ENCODE measurements at regions not wholly inside any gene's neighbourhood (a gene's known extent, or its start where the extent isn't known, plus 50 kb on each side); places are given as distances from the start of the nearest gene placed in this dataset.

DNA sequence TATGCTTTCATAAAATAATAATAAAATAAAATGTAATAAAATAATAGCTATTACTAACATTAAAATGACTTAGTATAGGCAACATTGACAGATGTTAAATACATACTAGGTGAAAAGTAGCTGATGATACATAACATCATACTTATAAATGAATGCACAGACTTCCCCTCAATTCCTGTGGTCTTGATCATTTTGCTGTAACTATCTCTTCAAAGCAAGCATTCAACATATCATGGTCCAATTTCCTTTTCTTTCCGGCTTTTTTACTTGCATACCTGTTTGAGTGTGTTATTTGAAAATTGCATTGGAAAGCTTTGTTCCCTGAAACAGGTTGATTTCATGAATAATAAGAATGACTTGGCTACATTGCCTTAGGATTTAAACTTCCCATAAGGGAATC, 309.3 kb downstream of the HDGFL1 start:
- Histone ChIP-seq H3K9me1 (replicated peaks; ENCODE audit: control insufficient read depth, extremely low read depth, insufficient read depth, low read length) (no peaks in the 10 kb centered on the region), H3K4me2 (ENCODE audit: insufficient read depth, low read length) (no peak overlapping the region), H3K4me3 (replicated peaks in 1 of 3; ENCODE audit: insufficient read depth in 1 of 3, low read depth in 1 of 3, low read length in 3 of 3) (no peak overlapping the region), H3K79me2 (ENCODE audit: control insufficient read depth, insufficient read depth, low read length) (no peaks in the 10 kb centered on the region), H3K27ac (ENCODE audit: insufficient read depth, low read depth, low read length) (no peak overlapping the region), H3K9ac (replicated peaks; ENCODE audit: extremely low read depth, insufficient read depth, low read length) (no peak overlapping the region), H2AFZ (ENCODE audit: low read depth, low read length) (no peak overlapping the region), H3K4me1 (ENCODE audit: control insufficient read depth, extremely low read depth, insufficient read depth, low read length) (peaks cover 36% of the 10 kb centered on the region), H4K20me1 (replicated peaks; ENCODE audit: control insufficient read depth, extremely low read depth, insufficient read depth, low read length) (no peaks in the 10 kb centered on the region), H3K36me3 (ENCODE audit: control insufficient read depth in 2 of 2, extremely low read depth in 1 of 2, insufficient read depth in 2 of 2, low read length in 2 of 2) (no peaks in the 10 kb centered on the region), H3K27me3 (ENCODE audit: control insufficient read depth in 2 of 2, insufficient read depth in 2 of 2, low read length in 2 of 2) (no peaks in the 10 kb centered on the region), H3K9me3 (replicated peaks; ENCODE audit: control insufficient read depth, insufficient read depth, low read length) (no peaks in the 10 kb centered on the region)
- no TSS peak for BruUV-seq (replicated peaks)
- no peak for FAIRE-seq
- intact Hi-C loops (cut with micrococcal nuclease) (no loop called here), dilution Hi-C loops (cut with MboI; ENCODE audit: extremely low pct_ligation_motif_present, low sequenced_read_pairs) (no loop called here)
- TF ChIP-seq FOS (IDR thresholded peaks at IDR 0.05; ENCODE audit: borderline replicate concordance, insufficient read depth, low read length) = no peak
- TF ChIP-seq EZH2 (IDR thresholded peaks at IDR 0.05; ENCODE audit: borderline replicate concordance, low read depth, low read length, severe bottlenecking) = no peak
- TF ChIP-seq GATA2 (IDR thresholded peaks at IDR 0.05; ENCODE audit: insufficient read depth, insufficient read length, low read depth, low read length) = no peak
- no peak for TF ChIP-seq JUN (IDR thresholded peaks at IDR 0.05; ENCODE audit: borderline replicate concordance, insufficient read depth, insufficient read length, low read depth)
- no peak for TF ChIP-seq POLR2A (IDR thresholded peaks at IDR 0.05; ENCODE audit: low read depth, low read length)
- no peak for TF ChIP-seq POLR2AphosphoS5 (IDR thresholded peaks at IDR 0.05; ENCODE audit: insufficient read depth, low read depth, low read length)
- TF ChIP-seq, protein P1, sequence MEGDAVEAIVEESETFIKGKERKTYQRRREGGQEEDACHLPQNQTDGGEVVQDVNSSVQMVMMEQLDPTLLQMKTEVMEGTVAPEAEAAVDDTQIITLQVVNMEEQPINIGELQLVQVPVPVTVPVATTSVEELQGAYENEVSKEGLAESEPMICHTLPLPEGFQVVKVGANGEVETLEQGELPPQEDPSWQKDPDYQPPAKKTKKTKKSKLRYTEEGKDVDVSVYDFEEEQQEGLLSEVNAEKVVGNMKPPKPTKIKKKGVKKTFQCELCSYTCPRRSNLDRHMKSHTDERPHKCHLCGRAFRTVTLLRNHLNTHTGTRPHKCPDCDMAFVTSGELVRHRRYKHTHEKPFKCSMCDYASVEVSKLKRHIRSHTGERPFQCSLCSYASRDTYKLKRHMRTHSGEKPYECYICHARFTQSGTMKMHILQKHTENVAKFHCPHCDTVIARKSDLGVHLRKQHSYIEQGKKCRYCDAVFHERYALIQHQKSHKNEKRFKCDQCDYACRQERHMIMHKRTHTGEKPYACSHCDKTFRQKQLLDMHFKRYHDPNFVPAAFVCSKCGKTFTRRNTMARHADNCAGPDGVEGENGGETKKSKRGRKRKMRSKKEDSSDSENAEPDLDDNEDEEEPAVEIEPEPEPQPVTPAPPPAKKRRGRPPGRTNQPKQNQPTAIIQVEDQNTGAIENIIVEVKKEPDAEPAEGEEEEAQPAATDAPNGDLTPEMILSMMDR (IDR thresholded peaks at IDR 0.05; ENCODE audit: extremely low read depth in 1 of 2, insufficient read depth in 1 of 2, low read depth in 1 of 2, low read length in 2 of 2) = no peak
- no peak for TF ChIP-seq MYC (IDR thresholded peaks at IDR 0.05; ENCODE audit: low read depth, low read length)
- TF ChIP-seq, protein P2, sequence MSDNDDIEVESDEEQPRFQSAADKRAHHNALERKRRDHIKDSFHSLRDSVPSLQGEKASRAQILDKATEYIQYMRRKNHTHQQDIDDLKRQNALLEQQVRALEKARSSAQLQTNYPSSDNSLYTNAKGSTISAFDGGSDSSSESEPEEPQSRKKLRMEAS (IDR thresholded peaks at IDR 0.05; ENCODE audit: insufficient read depth, insufficient read length) = no peak
- no peak for DNase-seq (ENCODE audit: low read depth, low spot score)
- ChIA-PET POLR2A (no interaction called here), CTCF (interaction anchor here (0.7 to 1.3 kb wide), 2 partner anchors 9 to 14 kb away, joined by 3 read pairs; no protein-coding TSS in a partner anchor)
